ENCODE measurements at regions not wholly inside any gene's neighbourhood (a gene's known extent, or its start where the extent isn't known, plus 50 kb on each side); places are given as distances from the start of the nearest gene placed in this dataset.

- no peak for DNase-seq (ENCODE audit: low read depth, low spot score)
Measured at GRCh38 chr15:98554272-98555172, 93.8 kb upstream of the IGF1R start.

- no peak for DNase-seq (ENCODE audit: low read depth, low spot score)
Measured at GRCh38 chr15:98555173-98555515, 93.2 kb upstream of the IGF1R start.

- DNase-seq (ENCODE audit: low read depth, low spot score) = no peak
Measured at GRCh38 chr15:98556321-98556720, 92.0 kb upstream of the IGF1R start.

GRCh38 chr15:98560338-98560737 is 88.0 kb upstream of the IGF1R start:
- DNase-seq (ENCODE audit: low read depth, low spot score) = no peak

- DNase-seq (ENCODE audit: low read depth, low spot score) = no peak
Measured at GRCh38 chr15:98561169-98561941, 87.0 kb upstream of the IGF1R start.

GRCh38 chr15:98562331-98562937 is 85.9 kb upstream of the IGF1R start:
- DNase-seq (ENCODE audit: low read depth, low spot score) = no peak

- no peak for DNase-seq (ENCODE audit: low read depth, low spot score)
Measured at GRCh38 chr15:98565566-98565965, 82.8 kb upstream of the IGF1R start.

- no peak for DNase-seq (ENCODE audit: low read depth, low spot score)
Measured at GRCh38 chr15:98567951-98568350, 80.4 kb upstream of the IGF1R start.

- no peak for DNase-seq (ENCODE audit: low read depth, low spot score)
Measured at GRCh38 chr15:98568382-98569017, 79.8 kb upstream of the IGF1R start.

GRCh38 chr15:98570119-98570518 is 78.2 kb upstream of the IGF1R start:
- DNase-seq (ENCODE audit: low read depth, low spot score) = no peak

GRCh38 chr15:98580572-98580971 is 67.8 kb upstream of the IGF1R start:
- no peak for DNase-seq (ENCODE audit: low read depth, low spot score)

- no peak for DNase-seq (ENCODE audit: low read depth, low spot score)
Measured at GRCh38 chr15:98581715-98582114, 66.6 kb upstream of the IGF1R start.

- DNase-seq (ENCODE audit: low read depth, low spot score) = no peak
Measured at GRCh38 chr15:98582900-98583554, 65.3 kb upstream of the IGF1R start.

GRCh38 chr15:98583771-98584430 is 64.4 kb upstream of the IGF1R start:
- DNase-seq (ENCODE audit: low read depth, low spot score) = no peak

- DNase-seq (ENCODE audit: low read depth, low spot score) = no peak
Measured at GRCh38 chr15:98586066-98586465, 62.3 kb upstream of the IGF1R start.

- no peak for DNase-seq (ENCODE audit: low read depth, low spot score)
Measured at GRCh38 chr15:98592136-98592535, 56.2 kb upstream of the IGF1R start.

GRCh38 chr15:98596131-98596530 is 52.2 kb upstream of the IGF1R start:
- no peak for DNase-seq (ENCODE audit: low read depth, low spot score)

- DNase-seq (ENCODE audit: low read depth, low spot score) = no peak
Measured at GRCh38 chr15:98596885-98597392, 51.4 kb upstream of the IGF1R start.

- no peak for DNase-seq (ENCODE audit: low read depth, low spot score)
Measured at GRCh38 chr15:98597666-98598065, 50.7 kb upstream of the IGF1R start.

All from activated CD4-positive, CD25-positive, alpha-beta regulatory T cell treated with anti-CD3 and anti-CD28 coated beads, Interleukin-2, amount 50 U/mL, for 16 hours (primary cell).